ENCODE measurements at regions not wholly inside any gene's neighbourhood (a gene's known extent, or its start where the extent isn't known, plus 50 kb on each side); places are given as distances from the start of the nearest gene placed in this dataset.

DNA sequence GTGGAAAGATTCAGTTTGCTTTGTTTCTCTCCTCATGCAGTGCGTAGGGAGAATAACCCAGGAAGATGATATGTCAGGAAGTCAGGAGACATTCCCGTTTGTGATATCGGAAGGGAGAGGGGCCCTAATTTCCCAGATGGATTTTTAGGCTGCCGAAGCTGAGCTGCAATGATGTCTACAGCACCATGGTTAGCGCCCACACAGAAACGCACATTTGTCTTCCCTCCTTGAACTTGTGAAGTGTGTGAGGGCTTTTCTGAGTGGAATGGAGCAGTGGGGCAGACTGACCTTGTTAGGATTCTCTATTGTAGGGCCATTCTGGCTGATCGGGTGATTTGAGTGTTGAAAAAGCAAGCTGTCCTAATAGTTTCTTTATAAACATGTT, 191.3 kb upstream of the ARG1 start:
- Histone ChIP-seq H3K9ac (ENCODE audit: low read length) (no peak overlapping the region), H3K27me3 (ENCODE audit: insufficient read depth, low read depth, low read length) (no peaks in the 10 kb centered on the region), H3K27ac (ENCODE audit: low read length) (no peak overlapping the region), H3K79me2 (replicated peaks; ENCODE audit: insufficient read depth, low read length) (no peaks in the 10 kb centered on the region), H3K9me3 (ENCODE audit: low read length) (no peaks in the 10 kb centered on the region), H3K4me3 (ENCODE audit: low read length) (no peak overlapping the region), H3F3A (ENCODE audit: insufficient read depth, low read length, poor library complexity, severe bottlenecking) (no peaks in the 10 kb centered on the region), H4K20me1 (ENCODE audit: insufficient read depth) (no peaks in the 10 kb centered on the region), H3K36me3 (ENCODE audit: insufficient read depth, low read length) (no peaks in the 10 kb centered on the region), H3K4me2 (ENCODE audit: low read length) (no peak overlapping the region), H2AFZ (ENCODE audit: low read depth, low read length) (no peak overlapping the region), H3K9me2 (ENCODE audit: insufficient read depth, low read length) (no peaks in the 10 kb centered on the region)
- no peak for TF ChIP-seq EP300 (conservative IDR thresholded peaks at IDR 0.05; ENCODE audit: poor library complexity, severe bottlenecking)
- TF ChIP-seq, protein P1, sequence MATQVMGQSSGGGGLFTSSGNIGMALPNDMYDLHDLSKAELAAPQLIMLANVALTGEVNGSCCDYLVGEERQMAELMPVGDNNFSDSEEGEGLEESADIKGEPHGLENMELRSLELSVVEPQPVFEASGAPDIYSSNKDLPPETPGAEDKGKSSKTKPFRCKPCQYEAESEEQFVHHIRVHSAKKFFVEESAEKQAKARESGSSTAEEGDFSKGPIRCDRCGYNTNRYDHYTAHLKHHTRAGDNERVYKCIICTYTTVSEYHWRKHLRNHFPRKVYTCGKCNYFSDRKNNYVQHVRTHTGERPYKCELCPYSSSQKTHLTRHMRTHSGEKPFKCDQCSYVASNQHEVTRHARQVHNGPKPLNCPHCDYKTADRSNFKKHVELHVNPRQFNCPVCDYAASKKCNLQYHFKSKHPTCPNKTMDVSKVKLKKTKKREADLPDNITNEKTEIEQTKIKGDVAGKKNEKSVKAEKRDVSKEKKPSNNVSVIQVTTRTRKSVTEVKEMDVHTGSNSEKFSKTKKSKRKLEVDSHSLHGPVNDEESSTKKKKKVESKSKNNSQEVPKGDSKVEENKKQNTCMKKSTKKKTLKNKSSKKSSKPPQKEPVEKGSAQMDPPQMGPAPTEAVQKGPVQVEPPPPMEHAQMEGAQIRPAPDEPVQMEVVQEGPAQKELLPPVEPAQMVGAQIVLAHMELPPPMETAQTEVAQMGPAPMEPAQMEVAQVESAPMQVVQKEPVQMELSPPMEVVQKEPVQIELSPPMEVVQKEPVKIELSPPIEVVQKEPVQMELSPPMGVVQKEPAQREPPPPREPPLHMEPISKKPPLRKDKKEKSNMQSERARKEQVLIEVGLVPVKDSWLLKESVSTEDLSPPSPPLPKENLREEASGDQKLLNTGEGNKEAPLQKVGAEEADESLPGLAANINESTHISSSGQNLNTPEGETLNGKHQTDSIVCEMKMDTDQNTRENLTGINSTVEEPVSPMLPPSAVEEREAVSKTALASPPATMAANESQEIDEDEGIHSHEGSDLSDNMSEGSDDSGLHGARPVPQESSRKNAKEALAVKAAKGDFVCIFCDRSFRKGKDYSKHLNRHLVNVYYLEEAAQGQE (IDR thresholded peaks at IDR 0.05; ENCODE audit: borderline replicate concordance), result no peak
- TF ChIP-seq MXI1 (conservative IDR thresholded peaks at IDR 0.05; ENCODE audit: poor library complexity, severe bottlenecking), result no peak
- no peak for TF ChIP-seq EZH2 (IDR thresholded peaks at IDR 0.05; ENCODE audit: borderline replicate concordance, insufficient read depth, low read length, poor library complexity, severe bottlenecking)
- no peak for TF ChIP-seq RAD21 (conservative IDR thresholded peaks at IDR 0.05)
- TF ChIP-seq TAF1 (IDR thresholded peaks at IDR 0.05; ENCODE audit: low read depth), result no peak
- no peak for TF ChIP-seq CTCF (IDR thresholded peaks at IDR 0.05; ENCODE audit: poor library complexity, severe bottlenecking)
- TF ChIP-seq SMC3 (conservative IDR thresholded peaks at IDR 0.05; ENCODE audit: poor library complexity), result no peak
- TF ChIP-seq POLR2AphosphoS5 (IDR thresholded peaks at IDR 0.05), result no peak

GRCh38 chr6:131382631-131383030, 190.4 kb upstream of the ARG1 start:
- H3K79me2 ChIP-seq (replicated peaks; ENCODE audit: insufficient read depth, low read length), result no peaks in the 10 kb centered on the region
- H3K27ac ChIP-seq (ENCODE audit: low read length), result no peak overlapping the region
- H4K20me1 ChIP-seq (ENCODE audit: insufficient read depth), result no peaks in the 10 kb centered on the region
- H3K9ac ChIP-seq (ENCODE audit: low read length), result no peak overlapping the region
- no peak overlapping the region for H3K4me2 ChIP-seq (ENCODE audit: low read length)
- no peaks in the 10 kb centered on the region for H3K9me3 ChIP-seq (ENCODE audit: low read length)
- H2AFZ ChIP-seq (ENCODE audit: low read depth, low read length), result no peak overlapping the region
- H3K9me2 ChIP-seq (ENCODE audit: insufficient read depth, low read length), result no peaks in the 10 kb centered on the region
- TF ChIP-seq, protein P1 (IDR thresholded peaks at IDR 0.05; ENCODE audit: borderline replicate concordance), result no peak
- no peak for TF ChIP-seq CTCF (IDR thresholded peaks at IDR 0.05; ENCODE audit: poor library complexity, severe bottlenecking)
- TF ChIP-seq MXI1 (conservative IDR thresholded peaks at IDR 0.05; ENCODE audit: poor library complexity, severe bottlenecking), result no peak
- no peak for TF ChIP-seq SMC3 (conservative IDR thresholded peaks at IDR 0.05; ENCODE audit: poor library complexity)
- TF ChIP-seq TAF1 (IDR thresholded peaks at IDR 0.05; ENCODE audit: low read depth), result no peak
- TF ChIP-seq EP300 (conservative IDR thresholded peaks at IDR 0.05; ENCODE audit: poor library complexity, severe bottlenecking), result no peak
- TF ChIP-seq RAD21 (conservative IDR thresholded peaks at IDR 0.05), result no peak
- TF ChIP-seq POLR2AphosphoS5 (IDR thresholded peaks at IDR 0.05), result no peak
- no peak for TF ChIP-seq EZH2 (IDR thresholded peaks at IDR 0.05; ENCODE audit: borderline replicate concordance, insufficient read depth, low read length, poor library complexity, severe bottlenecking)
- H3K27me3 ChIP-seq (ENCODE audit: insufficient read depth, low read depth, low read length), result no peaks in the 10 kb centered on the region
- H3K36me3 ChIP-seq (ENCODE audit: insufficient read depth, low read length), result no peaks in the 10 kb centered on the region
- H3F3A ChIP-seq (ENCODE audit: insufficient read depth, low read length, poor library complexity, severe bottlenecking), result no peaks in the 10 kb centered on the region
- no peak overlapping the region for H3K4me3 ChIP-seq (ENCODE audit: low read length)

Data from neural cell (in vitro differentiated cells).